ENCODE measurements at regions not wholly inside any gene's neighbourhood (a gene's known extent, or its start where the extent isn't known, plus 50 kb on each side); places are given as distances from the start of the nearest gene placed in this dataset.

DNA sequence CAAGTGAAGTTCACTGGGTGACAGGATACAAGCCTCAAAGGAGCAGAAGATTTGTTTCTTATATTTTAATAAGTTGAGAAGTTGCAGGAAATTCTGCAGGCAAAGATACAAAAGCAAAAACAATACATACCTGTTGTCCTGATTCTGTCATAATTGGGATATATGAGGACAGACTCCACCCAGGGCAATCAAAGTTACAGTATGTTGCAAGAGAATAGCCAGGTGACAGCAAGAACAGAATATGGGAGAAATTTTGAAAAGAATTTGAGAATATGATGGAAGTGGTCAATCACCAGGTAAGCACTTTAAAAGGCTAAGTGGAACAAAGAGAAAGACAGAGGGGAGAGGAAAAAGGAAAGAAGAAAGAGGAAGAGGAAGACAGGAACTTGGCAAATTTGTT is 607.6 kb upstream of the ADGRL4 start:
- TF ChIP-seq POLR2AphosphoS5 (IDR thresholded peaks at IDR 0.05; ENCODE audit: borderline replicate concordance, low read depth, low read length) (no peak), EZH2 (IDR thresholded peaks at IDR 0.05) (no peak), FOXP2 (optimal IDR thresholded peaks at IDR 0.05; ENCODE audit: control extremely low read depth, extremely low read length, insufficient read depth) (no peak)

Measured in SK-N-MC (cell line).